ENCODE measurements at regions not wholly inside any gene's neighbourhood (a gene's known extent, or its start where the extent isn't known, plus 50 kb on each side); places are given as distances from the start of the nearest gene placed in this dataset.

GRCh38 chr5:39816866-39817265, 392.1 kb upstream of the DAB2 start:
- TF ChIP-seq, protein P1, sequence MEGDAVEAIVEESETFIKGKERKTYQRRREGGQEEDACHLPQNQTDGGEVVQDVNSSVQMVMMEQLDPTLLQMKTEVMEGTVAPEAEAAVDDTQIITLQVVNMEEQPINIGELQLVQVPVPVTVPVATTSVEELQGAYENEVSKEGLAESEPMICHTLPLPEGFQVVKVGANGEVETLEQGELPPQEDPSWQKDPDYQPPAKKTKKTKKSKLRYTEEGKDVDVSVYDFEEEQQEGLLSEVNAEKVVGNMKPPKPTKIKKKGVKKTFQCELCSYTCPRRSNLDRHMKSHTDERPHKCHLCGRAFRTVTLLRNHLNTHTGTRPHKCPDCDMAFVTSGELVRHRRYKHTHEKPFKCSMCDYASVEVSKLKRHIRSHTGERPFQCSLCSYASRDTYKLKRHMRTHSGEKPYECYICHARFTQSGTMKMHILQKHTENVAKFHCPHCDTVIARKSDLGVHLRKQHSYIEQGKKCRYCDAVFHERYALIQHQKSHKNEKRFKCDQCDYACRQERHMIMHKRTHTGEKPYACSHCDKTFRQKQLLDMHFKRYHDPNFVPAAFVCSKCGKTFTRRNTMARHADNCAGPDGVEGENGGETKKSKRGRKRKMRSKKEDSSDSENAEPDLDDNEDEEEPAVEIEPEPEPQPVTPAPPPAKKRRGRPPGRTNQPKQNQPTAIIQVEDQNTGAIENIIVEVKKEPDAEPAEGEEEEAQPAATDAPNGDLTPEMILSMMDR (IDR thresholded peaks at IDR 0.05): no peak
- H3K27me3 ChIP-seq: no peaks in the 10 kb centered on the region
- H3K4me3 ChIP-seq: no peak overlapping the region
- H3K36me3 ChIP-seq: no peaks in the 10 kb centered on the region
- no peaks in the 10 kb centered on the region for H3K9me3 ChIP-seq
- H3K27ac ChIP-seq: no peak overlapping the region
- H3K4me1 ChIP-seq: no peaks in the 10 kb centered on the region
- DNase-seq (ENCODE audit: low spot score in 2 of 2): no peak
- intact Hi-C loops (cut with DNase I): no loop called here

GRCh38 chr5:39816156-39816845, 391.5 kb upstream of the DAB2 start:
- intact Hi-C loops (cut with DNase I): no loop called here
- no peaks in the 10 kb centered on the region for H3K27me3 ChIP-seq
- no peak for DNase-seq (ENCODE audit: low spot score in 2 of 2)
- no peaks in the 10 kb centered on the region for H3K36me3 ChIP-seq
- H3K27ac ChIP-seq: no peak overlapping the region
- no peak overlapping the region for H3K4me3 ChIP-seq
- H3K9me3 ChIP-seq: no peaks in the 10 kb centered on the region
- no peaks in the 10 kb centered on the region for H3K4me1 ChIP-seq
- TF ChIP-seq, protein P1 (IDR thresholded peaks at IDR 0.05): no peak

- Histone ChIP-seq H3K9me3 (no peaks in the 10 kb centered on the region), H3K27ac (no peak overlapping the region), H3K4me3 (no peak overlapping the region), H3K27me3 (no peaks in the 10 kb centered on the region), H3K36me3 (no peaks in the 10 kb centered on the region), H3K4me1 (no peaks in the 10 kb centered on the region)
- intact Hi-C loops (cut with DNase I): no loop called here
- TF ChIP-seq, protein P1 (IDR thresholded peaks at IDR 0.05): no peak
- no peak for DNase-seq (ENCODE audit: low spot score in 2 of 2)
These were observed 390.9 kb upstream of the DAB2 start for GRCh38 chr5:39815711-39816110.

- no peak overlapping the region for H3K27ac ChIP-seq
- no peaks in the 10 kb centered on the region for H3K4me1 ChIP-seq
- DNase-seq (ENCODE audit: low spot score in 2 of 2): no peak
- TF ChIP-seq, protein P1 (IDR thresholded peaks at IDR 0.05): no peak
- intact Hi-C loops (cut with DNase I): no loop called here
- H3K9me3 ChIP-seq: no peaks in the 10 kb centered on the region
- H3K4me3 ChIP-seq: no peak overlapping the region
- H3K27me3 ChIP-seq: no peaks in the 10 kb centered on the region
- H3K36me3 ChIP-seq: no peaks in the 10 kb centered on the region
These were observed 386.6 kb upstream of the DAB2 start for GRCh38 chr5:39811381-39811780.

- no peaks in the 10 kb centered on the region for H3K36me3 ChIP-seq
- H3K27me3 ChIP-seq: no peaks in the 10 kb centered on the region
- no peak for DNase-seq (ENCODE audit: low spot score in 2 of 2)
- no peak overlapping the region for H3K4me3 ChIP-seq
- no peaks in the 10 kb centered on the region for H3K9me3 ChIP-seq
- H3K4me1 ChIP-seq: no peaks in the 10 kb centered on the region
- TF ChIP-seq, protein P1 (IDR thresholded peaks at IDR 0.05): no peak
- H3K27ac ChIP-seq: no peak overlapping the region
- intact Hi-C loops (cut with DNase I): no loop called here
These were observed 383.9 kb upstream of the DAB2 start for GRCh38 chr5:39808656-39809055.

- Histone ChIP-seq H3K9me3 (no peaks in the 10 kb centered on the region), H3K27me3 (no peaks in the 10 kb centered on the region), H3K4me1 (no peaks in the 10 kb centered on the region), H3K27ac (no peak overlapping the region), H3K4me3 (no peak overlapping the region), H3K36me3 (no peaks in the 10 kb centered on the region)
- intact Hi-C loops (cut with DNase I): no loop called here
- TF ChIP-seq, protein P1 (IDR thresholded peaks at IDR 0.05): no peak
- DNase-seq (ENCODE audit: low spot score in 2 of 2): no peak
These were observed 376.5 kb upstream of the DAB2 start for GRCh38 chr5:39801306-39801705.

Measured in ascending aorta (tissue), 2 donors.